Stimulated activated CD8-positive, alpha-beta memory T cell treated with anti-CD3 and anti-CD28 coated beads, Interleukin-4, amount 100 ng/mL, for 24 hours (primary cell): ENCODE measurements at regions not wholly inside any gene's neighbourhood (a gene's known extent, or its start where the extent isn't known, plus 50 kb on each side); places are given as distances from the start of the nearest gene placed in this dataset.
A peak's percentile ranks its signal among the peaks of the same experiment; 100 is the strongest.

Experiments
- DNase-seq: peaks from one replicate; pipeline ENCODE4 v3.0.0-alpha.2; 2020; ENCODE audit warnings: low read depth

GRCh38 chr10:30793093-30793492 lies 163.5 kb upstream of the LYZL2 start:
- no peak for DNase-seq

DNA sequence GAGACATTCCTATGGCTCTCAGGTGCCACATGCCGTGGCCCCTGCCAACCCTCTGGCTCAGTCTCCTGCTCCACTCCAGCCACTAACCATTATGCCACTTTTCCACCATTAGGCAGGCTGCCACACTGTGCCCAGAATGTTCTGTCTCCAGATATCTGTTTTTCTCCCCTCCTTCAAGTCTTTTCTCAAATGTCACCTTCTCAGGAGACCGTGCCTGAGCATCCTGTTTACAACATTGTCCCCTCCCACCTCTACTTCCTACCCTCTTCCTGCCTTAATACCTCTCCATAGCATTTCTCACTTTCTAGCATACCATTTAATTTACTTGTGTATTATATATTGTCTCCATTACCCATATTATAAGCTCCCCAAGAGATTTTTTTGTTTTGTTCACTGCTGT lies 162.5 kb upstream of the LYZL2 start:
- no peak for DNase-seq

DNA sequence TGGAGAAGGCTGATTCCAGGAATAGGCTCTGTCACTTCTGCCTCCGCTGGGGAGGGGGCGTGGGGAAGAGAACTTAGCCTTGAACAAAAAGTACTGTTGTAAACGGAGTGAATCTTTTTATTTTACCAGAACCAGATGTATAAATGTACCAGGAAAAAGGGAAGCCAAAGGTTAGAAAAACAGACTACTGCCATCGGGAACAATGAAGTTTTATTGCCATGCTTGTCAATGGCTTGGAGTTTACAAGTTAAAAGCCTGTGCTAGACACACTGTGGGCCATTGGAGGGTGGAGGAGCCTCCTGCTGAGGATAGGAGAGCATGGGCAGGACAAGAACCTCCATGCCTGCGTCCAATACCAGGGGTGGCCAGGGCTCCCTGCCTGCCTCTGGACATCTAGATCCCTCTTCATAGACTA lies 161.7 kb upstream of the LYZL2 start:
- no peak for DNase-seq

DNA sequence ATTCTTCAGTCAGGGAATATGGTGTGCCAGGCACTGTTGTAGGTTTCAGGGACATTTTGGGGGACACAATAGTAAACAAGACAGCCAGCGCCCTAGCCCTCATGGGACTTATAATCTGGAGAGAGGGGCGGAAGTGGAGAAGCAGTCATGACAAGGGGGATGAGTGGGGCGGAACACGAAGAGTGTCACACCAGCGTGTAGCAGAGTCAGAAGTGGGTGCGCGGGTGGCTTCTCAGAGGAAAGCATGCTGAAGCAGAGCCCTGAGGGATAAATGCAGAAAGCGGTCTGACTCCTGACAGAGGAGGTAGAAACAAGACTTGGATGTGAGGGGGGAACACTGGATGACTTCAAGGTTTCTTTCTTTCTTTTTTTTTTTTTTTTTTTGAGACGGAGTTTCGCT lies 160.3 kb upstream of the LYZL2 start:
- no peak for DNase-seq

- no peak for DNase-seq
These were observed 158.8 kb upstream of the LYZL2 start for GRCh38 chr10:30788307-30788706.

DNA sequence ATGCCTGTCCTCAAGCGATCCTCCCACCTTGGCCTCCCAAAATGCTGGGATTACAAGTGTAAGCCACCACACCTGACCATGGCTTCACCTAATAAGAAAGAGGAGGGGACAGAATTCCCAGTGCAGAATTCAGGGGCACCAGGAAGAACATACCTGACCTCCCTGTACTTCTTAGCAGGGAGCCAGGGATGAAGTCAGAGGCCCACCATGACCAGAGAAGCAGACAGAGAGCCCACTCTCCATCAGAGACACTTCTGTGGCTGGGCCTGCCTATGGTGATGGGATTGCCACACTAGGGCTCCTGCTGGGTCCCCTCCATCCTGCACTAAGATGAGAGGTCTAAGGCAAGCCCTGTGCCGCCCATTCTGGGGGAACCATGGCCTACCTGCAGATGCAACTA lies 157.4 kb upstream of the LYZL2 start:
- DNase-seq, result no peak

GRCh38 chr10:30786131-30786530 lies 156.6 kb upstream of the LYZL2 start:
- DNase-seq, result no peak

- DNase-seq, result peak; percentile 24
These were observed 155.5 kb upstream of the LYZL2 start for GRCh38 chr10:30784897-30785605.

DNA sequence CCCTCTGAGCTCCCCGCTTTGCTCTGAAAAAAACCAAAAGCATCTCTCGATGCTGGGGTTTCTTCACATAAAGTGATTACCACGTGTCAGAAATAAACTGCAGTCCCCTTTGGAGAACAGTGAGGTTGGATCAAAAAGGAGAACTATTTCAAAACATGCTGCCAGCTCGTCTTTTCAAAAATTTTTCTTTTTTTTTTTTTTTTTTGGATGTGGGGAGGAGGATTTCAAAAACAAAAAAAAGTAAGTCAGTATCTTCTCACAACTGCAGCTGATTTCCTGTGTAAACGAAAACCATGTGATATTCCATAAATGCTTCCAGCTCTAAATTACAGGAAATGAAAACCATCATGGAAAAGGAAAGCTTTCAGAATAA lies 155.0 kb upstream of the LYZL2 start:
- no peak for DNase-seq

GRCh38 chr10:30783939-30784501 lies 154.5 kb upstream of the LYZL2 start:
- peak; percentile 73 for DNase-seq

DNA sequence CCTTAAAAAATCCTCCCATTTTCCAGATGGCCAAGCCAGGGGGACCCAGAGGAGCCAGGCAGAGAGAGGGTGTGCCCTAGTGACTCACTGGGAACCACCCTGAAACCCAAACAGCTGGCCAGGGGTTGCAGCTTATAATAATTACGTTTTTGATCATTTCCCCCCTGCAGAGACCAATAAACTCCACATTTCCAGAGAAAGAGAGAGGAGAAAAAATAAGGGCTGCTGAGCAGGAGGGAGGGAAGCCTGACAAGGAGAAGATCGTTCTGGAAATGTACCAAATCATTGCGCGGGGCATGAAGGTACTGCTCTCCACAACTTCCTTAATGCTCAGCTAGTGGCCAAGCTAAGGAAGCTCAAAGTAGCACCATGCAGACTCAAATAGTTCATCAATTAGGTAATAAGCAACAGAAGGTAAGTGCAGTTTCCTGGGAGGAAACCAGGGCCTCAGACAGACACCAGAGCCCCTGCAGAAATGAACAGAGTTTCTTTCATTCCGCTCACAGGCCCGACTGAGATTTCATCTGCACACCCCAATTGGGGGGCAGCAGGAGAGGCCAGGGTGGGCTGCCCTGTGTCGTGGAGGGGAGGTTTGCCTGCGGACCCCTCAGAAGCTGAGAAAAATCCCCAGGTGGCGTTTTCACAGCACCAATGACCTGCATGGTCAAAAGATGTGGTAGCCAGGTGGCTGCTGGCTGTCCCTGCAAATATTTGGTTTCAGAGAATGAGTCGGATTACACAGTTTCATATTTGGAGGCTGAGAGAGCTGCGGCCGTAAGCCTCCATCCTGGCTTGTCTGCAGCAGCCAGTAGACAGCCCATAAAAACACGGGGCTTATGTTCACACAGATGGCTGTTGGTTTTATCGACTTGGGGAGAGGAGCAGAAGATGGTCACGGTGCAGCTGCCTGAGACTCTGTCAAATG lies 153.2 kb upstream of the LYZL2 start:
- no peak for DNase-seq

- DNase-seq, result no peak
These were observed 152.6 kb upstream of the LYZL2 start for GRCh38 chr10:30782157-30782536.

DNA sequence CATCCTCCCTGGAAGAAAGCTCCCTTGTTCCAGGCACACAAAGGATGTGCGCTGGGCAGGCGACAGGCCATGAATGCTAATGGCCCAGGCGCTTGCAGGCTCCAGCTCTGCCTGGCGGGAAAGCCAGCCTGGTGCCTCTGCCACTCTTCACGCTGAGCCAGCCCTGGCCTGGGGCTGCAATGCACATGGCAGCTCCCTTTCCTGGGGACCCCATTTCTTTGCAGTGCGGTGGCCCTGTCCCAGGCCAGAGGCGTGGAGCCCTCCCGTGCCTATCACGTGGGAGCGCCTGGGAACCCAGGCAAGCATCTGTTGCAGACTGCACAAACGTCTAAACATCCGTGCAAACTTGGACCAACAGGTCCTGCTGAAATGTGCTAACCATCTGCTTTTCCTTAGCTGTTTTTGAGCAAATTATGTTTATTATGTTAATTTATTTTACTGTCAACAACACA lies 152.1 kb upstream of the LYZL2 start:
- DNase-seq, result no peak

GRCh38 chr10:30778769-30779168 lies 149.2 kb upstream of the LYZL2 start:
- no peak for DNase-seq

DNA sequence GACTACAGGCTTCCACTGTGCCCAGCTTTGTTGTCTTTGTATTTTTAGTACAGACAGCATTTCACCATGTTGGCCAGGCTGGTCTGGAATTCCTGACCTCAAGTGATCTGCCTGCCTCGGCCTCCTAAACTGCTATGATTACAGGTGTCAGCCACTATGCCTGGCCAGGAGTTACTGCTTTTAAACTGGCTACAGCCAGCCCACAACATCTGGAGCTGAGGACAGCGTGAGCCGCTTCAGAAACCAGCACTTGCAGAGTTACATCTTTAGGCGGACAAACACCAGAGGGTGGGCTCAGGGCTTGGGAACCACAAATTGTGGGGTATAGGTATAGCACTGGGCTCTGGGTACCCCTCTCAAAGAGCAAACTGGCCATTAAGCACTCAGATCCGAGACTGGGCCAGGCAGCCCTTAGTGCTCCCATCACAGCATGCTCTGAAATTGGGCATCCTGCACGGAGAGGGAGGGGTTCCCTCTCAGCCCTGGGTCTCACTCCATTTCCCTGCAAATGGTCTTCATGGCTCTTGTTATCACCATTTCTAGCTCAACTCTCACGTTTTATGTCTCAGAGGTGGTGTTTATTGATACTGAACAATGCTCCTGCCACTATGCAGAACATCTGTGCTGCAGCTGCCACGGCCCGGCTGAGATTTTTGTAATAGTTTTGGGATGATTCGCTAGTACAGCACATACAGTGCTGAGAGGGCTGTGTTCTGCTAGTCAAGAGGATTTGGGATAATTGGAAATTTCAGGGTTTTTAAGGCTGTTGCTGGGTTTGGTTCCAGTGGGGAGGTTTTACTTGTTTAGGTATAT lies 146.4 kb upstream of the LYZL2 start:
- DNase-seq, result no peak

- no peak for DNase-seq
These were observed 144.7 kb upstream of the LYZL2 start for GRCh38 chr10:30774261-30774660.

GRCh38 chr10:30773501-30773900 lies 143.9 kb upstream of the LYZL2 start:
- DNase-seq, result no peak

GRCh38 chr10:30770816-30771215 lies 141.3 kb upstream of the LYZL2 start:
- no peak for DNase-seq

- DNase-seq, result no peak
These were observed 140.7 kb upstream of the LYZL2 start for GRCh38 chr10:30770229-30770628.

DNA sequence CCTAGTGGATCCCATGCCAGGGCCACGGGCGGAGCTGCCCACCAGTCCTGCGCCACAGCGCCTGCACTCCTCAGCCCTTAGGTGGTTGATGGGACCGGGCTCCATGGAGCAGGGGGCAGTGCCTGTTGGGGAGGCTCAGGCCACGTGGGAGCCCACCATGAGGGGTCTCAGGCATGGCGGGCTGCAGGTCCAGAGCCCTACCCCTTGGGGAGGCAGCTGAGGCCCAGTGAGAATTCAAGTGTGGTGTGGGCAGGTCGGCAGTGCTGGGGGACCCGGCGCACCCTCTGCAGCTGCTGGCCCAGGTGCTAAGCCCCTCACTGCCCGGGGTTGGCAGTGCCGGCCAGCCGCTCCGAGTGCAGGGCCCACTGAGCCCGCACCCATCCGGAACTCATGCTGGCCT lies 139.8 kb upstream of the LYZL2 start:
- DNase-seq, result no peak

- no peak for DNase-seq
These were observed 136.1 kb upstream of the LYZL2 start for GRCh38 chr10:30765616-30766015.

DNA sequence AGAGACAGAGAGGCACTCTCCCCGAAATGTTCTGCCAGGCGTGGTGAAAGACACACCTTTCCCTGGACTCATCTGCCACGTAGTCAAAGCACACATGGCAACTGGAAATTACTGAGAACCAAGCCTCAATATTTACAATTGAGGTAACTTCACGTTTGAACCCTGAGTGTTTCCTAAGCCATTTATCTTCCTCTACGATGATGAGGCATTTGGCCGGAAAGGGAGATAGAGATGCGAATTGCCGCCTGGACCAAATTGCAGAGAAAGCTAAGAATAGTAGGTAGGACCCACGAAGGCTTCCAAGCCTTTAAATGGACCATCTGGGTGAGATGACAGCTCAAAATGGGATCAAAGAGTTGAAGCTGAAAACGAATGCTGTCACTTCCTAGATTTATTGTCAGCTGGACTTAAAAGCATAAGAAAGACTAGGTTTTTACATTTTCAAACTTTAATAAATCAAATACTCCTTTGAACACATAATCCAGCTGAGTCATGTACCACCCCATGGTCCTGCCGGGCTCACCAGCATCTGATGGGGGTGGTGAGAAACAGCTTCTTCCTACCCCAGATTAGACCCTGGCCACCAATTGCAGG lies 135.6 kb upstream of the LYZL2 start:
- no peak for DNase-seq
